Heart left ventricle (tissue), 13 donors: ENCODE measurements at regions not wholly inside any gene's neighbourhood (a gene's known extent, or its start where the extent isn't known, plus 50 kb on each side); places are given as distances from the start of the nearest gene placed in this dataset.

Source experiments
- CTCF ChIP-seq, 12 donors: fragments of 200-600 bp; sonication (generic) in 4 of 12; IDR thresholded peaks; one replicate each; pipeline versions ENCODE4 v1.5.0 to v1.8.0; 2018 to 2022; ENCODE audit warnings: antibody characterized with exemption in 12 of 12, mild to moderate bottlenecking in 5 of 12
- POLR2A ChIP-seq, 2 donors: fragments of 450-650 bp; IDR thresholded peaks; one replicate each; pipeline ENCODE4 v1.6.1; 2017; ENCODE audit warnings: antibody characterized with exemption in 2 of 2, mild to moderate bottlenecking in 2 of 2, moderate library complexity in 2 of 2
- donor health status: ischemic (EF 13 %, LVEDD 7.1; RV severe dilation, severe dysfunction).
- donor health status: DM: no; HTN: yes; CAD: no.
- donor health status: DM: no; HTN: no; CAD: no.
- donor health status: ischemic (EF 25% LVEDD 6.9; RV normal size, moderate dysfunction).
- donor health status: ischemic (EF 25% LVEDD 5.7; RV mildly dilated, moderate dysfunction).
- donor health status: ischemic (EF 35%, LVEDD 5.7; RV mildly dilated, moderate dysfunction).
- donor health status: nonischemic (EF 11% LVEDD 7.7; RV severe dilation, severe dysfunction).
- donor health status: DM: yes; HTN: yes; CAD: no.
- donor health status: PGD.
- donor health status: ischemic (EF 29% LVEDD 5.4; RV normal size, mild dysfunction).
- donor health status: nonischemic (EF 23%, LVEDD 6.1; RV moderate dilation, normal function).

DNA sequence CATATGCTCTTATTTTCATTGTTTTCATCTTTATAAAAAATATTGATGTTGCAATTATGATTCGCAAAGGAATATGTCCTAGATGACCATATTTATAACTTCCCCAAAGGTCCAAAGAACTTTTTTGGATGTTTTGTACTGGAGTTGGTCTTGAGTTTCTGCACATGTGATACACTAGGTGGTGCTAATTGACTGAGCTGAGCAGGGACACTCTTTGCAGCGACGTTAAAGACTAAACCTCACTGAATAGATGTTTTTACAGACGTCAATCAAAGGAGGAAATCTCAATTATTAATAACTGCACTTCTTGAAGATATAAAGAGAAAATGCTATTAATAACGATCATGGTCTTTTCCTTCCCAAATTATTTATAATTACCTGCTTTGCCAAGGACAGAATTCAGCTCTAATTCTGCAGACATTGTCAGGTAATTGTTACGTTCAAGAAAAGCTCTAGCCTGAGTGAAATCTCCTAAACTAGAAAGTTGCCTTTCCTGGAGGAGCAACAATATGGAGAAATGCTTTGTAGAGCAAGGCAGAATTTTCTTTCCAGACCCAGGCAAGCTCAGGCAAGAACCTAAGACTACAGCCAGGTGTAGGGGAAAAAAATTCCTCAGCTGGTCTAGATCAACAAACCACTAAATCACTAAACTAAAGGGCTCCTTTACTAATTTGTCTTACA lies 119.3 kb upstream of the RBBP8 start:
- TF ChIP-seq POLR2A (IDR thresholded peaks at IDR 0.05) (no peak), CTCF (IDR thresholded peaks at IDR 0.05) (peak; percentile 22 to 68 (median 39))
